Thymus (tissue), 11 donors: ENCODE measurements at regions not wholly inside any gene's neighbourhood (a gene's known extent, or its start where the extent isn't known, plus 50 kb on each side); places are given as distances from the start of the nearest gene placed in this dataset.
"Not testable (repeated sequence)": the region's sequence is repeated elsewhere in the genome, so short reads cannot be mapped to it uniquely, and the experiment has no call there.

Source experiments
- DNase-seq, 9 donors: peaks; one replicate each; pipeline ENCODE4 v3.0.0-alpha.2; 2013; ENCODE audit warnings: low spot score in 9 of 9, low read depth in 6 of 9, missing footprints in 1 of 9
- H3K27ac ChIP-seq, 2 donors: one replicate each; pipeline ENCODE4 v1.5.1; 2013; ENCODE audit warnings: control low read depth in 1 of 2, low read depth in 1 of 2, low read length in 1 of 2, mild to moderate bottlenecking in 1 of 2, moderate library complexity in 1 of 2
- H3K27me3 ChIP-seq, 2 donors: one replicate each; pipeline ENCODE4 v1.5.1; 2013; ENCODE audit warnings: low read length in 1 of 2; ENCODE audit not compliant: control insufficient read depth in 2 of 2, insufficient read depth in 1 of 2
- H3K36me3 ChIP-seq, 2 donors: one replicate each; pipeline ENCODE4 v1.5.1; 2013; ENCODE audit warnings: low read length in 1 of 2, mild to moderate bottlenecking in 1 of 2, moderate library complexity in 1 of 2; ENCODE audit not compliant: control insufficient read depth in 2 of 2, insufficient read depth in 2 of 2
- H3K4me1 ChIP-seq, 2 donors: one replicate each; pipeline ENCODE4 v1.5.1; 2013; ENCODE audit warnings: low read length in 2 of 2; ENCODE audit not compliant: control insufficient read depth in 2 of 2, insufficient read depth in 2 of 2
- H3K4me3 ChIP-seq, 2 donors: one replicate each; pipeline ENCODE4 v1.5.1; 2013; ENCODE audit warnings: low read length in 2 of 2, control low read depth in 1 of 2, mild to moderate bottlenecking in 1 of 2
- H3K9me3 ChIP-seq, 2 donors: one replicate each; pipeline ENCODE4 v1.5.1; 2013; ENCODE audit warnings: low read length in 1 of 2, mild to moderate bottlenecking in 1 of 2; ENCODE audit not compliant: control insufficient read depth in 2 of 2, insufficient read depth in 1 of 2
- WGBS: extraction: QIAGEN DNeasy Blood & Tissue Kit; methylation state at CpG from one replicate; pipeline ENCODE4 v1.1.7; 2013; 5-methylcytosine and 5-hydroxymethylcytosine counted together
- donor health status: healthy.

DNA sequence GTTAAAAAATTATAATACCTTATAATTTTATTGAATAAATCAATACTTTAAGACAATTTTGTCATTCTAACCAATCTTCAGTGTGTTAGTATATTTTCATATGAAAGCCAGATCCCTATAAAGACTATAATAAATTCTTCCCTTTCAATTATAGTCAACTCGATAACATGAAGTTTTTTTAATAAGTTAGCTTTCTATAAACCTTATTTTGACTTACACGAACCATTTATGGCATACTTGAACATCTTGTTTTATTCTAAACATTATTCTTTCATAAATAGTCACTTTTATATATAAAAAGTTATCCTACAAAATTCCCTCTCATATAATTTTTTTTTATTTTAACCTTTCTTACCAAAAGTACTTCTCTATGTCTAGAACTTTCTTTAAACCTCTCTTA lies 1002.3 kb downstream of the TMEM121 start:
- H3K27me3 ChIP-seq = no peaks in the 10 kb centered on the region
- WGBS = 92% methylated on average over 2 of the region's 2 CpGs
- peaks cover 2 to 21% of the 10 kb centered on the region in 2 donors for H3K9me3 ChIP-seq
- H3K27ac ChIP-seq = no peak overlapping the region
- H3K4me3 ChIP-seq = no peak overlapping the region
- peaks cover 16 to 30% of the 10 kb centered on the region in 2 donors for H3K4me1 ChIP-seq
- no peaks in the 10 kb centered on the region for H3K36me3 ChIP-seq
- no peak for DNase-seq

GRCh38 chr14:106530031-106530422 lies 1003.6 kb downstream of the TMEM121 start:
- no peaks in the 10 kb centered on the region for H3K27me3 ChIP-seq

GRCh38 chr14:106530423-106531107 lies 1004.2 kb downstream of the TMEM121 start:
- peak overlapping the region in 1 of 2 donors; percentile 91 for H3K27ac ChIP-seq
- H3K36me3 ChIP-seq = no peaks in the 10 kb centered on the region
- peaks cover 24 to 46% of the 10 kb centered on the region in 2 donors for H3K4me1 ChIP-seq
- 85% methylated on average over 12 of the region's 12 CpGs for WGBS
- H3K4me3 ChIP-seq = no peak overlapping the region
- peaks cover 2 to 15% of the 10 kb centered on the region in 2 donors for H3K9me3 ChIP-seq
- DNase-seq = peak in 1 of 9 donors; percentile 60
- H3K27me3 ChIP-seq = no peaks in the 10 kb centered on the region

More at GRCh38 chr14:106530031-106530422, 1003.6 kb downstream of the TMEM121 start:
- peaks cover 2 to 15% of the 10 kb centered on the region in 2 donors for H3K9me3 ChIP-seq
- H3K4me3 ChIP-seq = no peak overlapping the region
- no peak overlapping the region for H3K27ac ChIP-seq
- 87% methylated on average over 3 of the region's 3 CpGs for WGBS
- H3K36me3 ChIP-seq = no peaks in the 10 kb centered on the region
- peaks cover 22 to 40% of the 10 kb centered on the region in 2 donors for H3K4me1 ChIP-seq
- DNase-seq = no peak

DNA sequence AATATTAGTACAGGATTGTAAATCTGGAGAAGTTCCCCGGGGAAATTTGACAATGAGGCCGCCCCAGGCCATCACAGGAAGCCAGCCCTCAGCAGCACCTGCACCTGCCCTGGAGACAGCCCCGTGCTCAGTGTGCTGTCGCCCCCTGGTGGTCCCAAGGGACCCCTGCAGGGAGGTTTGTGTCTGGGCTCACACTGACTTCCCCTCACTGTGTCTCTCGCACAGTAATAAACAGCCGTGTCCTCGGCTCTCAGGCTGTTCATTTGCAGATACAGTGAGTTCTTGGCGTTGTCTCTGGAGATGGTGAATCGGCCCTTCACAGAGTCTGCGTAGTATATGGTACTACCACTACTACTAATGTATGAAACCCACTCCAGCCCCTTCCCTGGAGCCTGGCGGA lies 1011.2 kb downstream of the TMEM121 start:
- WGBS = 20% methylated on average over 11 of the region's 11 CpGs
- H3K36me3 ChIP-seq, H3K9me3 ChIP-seq, H3K4me3 ChIP-seq, H3K27me3 ChIP-seq: not testable (repeated sequence)
- DNase-seq = peak in 3 of 9 donors; percentile 65 to 86 (median 65)
- Histone ChIP-seq H3K27ac (peak overlapping the region in 1 of 2 donors; percentile 95), H3K4me1 (peaks cover 35 to 57% of the 10 kb centered on the region in 2 donors)

DNA sequence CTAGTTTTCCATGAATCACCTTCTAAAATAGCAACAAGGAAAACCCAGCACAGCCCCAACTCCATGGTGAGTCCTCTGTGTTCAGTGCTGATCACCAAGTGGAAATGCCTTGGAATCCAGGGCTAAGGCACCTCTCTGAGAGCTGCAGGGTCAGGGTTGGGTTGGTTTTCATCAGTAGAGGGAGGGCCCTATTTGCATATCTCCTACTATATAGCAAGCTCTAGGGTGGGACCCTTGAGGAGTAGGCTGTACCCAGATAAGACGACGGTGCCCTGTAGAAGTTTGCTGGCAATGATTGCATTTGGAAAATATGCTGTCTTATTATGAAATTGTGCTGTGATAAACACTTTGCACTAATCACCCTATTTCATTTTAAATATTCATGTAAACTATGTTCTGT lies 1011.8 kb downstream of the TMEM121 start:
- WGBS = 19% methylated on average over 2 of the region's 2 CpGs
- Histone ChIP-seq H3K27me3 (no peaks in the 10 kb centered on the region), H3K4me3 (no peak overlapping the region), H3K9me3 (peaks cover 0 to 9% of the 10 kb centered on the region in 2 donors), H3K27ac (peak overlapping the region in 1 of 2 donors; percentile 75), H3K36me3 (no peaks in the 10 kb centered on the region), H3K4me1 (peaks cover 32 to 52% of the 10 kb centered on the region in 2 donors)
- DNase-seq = peak in 1 of 9 donors; percentile 50

DNA sequence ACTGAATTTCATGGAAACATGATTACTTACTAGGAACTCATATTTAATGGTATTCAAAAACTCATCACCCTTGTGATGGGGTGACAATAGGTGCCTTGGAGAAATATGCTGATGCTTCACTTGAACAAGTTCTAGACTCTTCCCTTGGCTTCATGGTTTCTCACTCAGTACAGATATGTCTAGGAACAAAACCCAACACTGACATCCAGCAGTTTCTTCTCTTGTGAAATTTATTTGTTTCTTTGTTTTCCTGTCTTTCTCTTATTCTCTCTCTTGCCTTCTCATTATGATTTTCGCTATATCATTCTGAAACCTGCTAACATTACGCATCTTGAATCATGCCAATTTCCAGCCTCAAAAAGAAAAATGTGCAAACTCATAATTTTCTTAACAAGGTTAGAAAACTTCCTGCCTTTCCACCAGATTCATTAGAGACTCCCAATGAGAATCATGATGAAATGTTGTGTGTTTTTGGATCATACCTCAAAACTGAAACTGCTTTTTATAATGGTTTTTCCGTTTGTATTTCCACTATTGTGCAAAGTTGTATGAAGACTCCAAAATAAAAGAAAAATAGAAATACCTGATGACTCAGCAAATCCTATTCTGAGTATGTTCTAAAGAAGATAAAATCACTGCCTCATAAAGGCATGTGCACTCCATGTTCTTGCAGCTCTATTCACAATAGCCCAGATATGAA lies 1021.5 kb downstream of the TMEM121 start:
- peaks cover 0 to 5% of the 10 kb centered on the region in 2 donors for H3K9me3 ChIP-seq
- no peaks in the 10 kb centered on the region for H3K36me3 ChIP-seq
- peaks cover 0 to 4% of the 10 kb centered on the region in 2 donors for H3K4me1 ChIP-seq
- H3K27ac ChIP-seq = no peak overlapping the region
- H3K27me3 ChIP-seq = no peaks in the 10 kb centered on the region
- no peak for DNase-seq
- no peak overlapping the region for H3K4me3 ChIP-seq
- 70% methylated on average over 3 of the region's 3 CpGs for WGBS

- no peak overlapping the region for H3K4me3 ChIP-seq
- no peak overlapping the region for H3K27ac ChIP-seq
- H3K9me3 ChIP-seq = peaks cover 0 to 5% of the 10 kb centered on the region in 2 donors
- no peaks in the 10 kb centered on the region for H3K27me3 ChIP-seq
- H3K36me3 ChIP-seq = no peaks in the 10 kb centered on the region
- 100% methylated on average over 1 of the region's 1 CpG for WGBS
- no peak for DNase-seq
- H3K4me1 ChIP-seq = peaks cover 0 to 4% of the 10 kb centered on the region in 2 donors
Measured at GRCh38 chr14:106549064-106549463, 1022.7 kb downstream of the TMEM121 start.

DNA sequence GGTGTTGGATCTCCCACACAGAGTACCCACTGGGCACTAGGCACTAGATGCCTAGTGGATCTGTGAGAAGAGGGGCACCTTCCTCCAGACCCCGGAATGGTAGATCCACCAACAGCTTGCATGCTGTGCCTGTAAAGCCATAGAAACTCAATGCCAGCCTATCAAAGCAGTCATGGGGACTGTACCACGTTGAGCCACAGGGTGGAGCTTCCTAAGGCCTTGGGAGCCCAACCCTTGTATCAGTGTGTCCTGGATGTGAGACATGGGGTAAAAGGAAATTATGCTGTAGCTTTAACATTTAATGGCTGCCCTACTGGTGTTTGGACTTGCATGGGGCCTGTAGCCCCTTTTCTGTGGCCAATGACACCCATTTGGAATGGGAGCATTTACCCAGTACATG lies 1024.9 kb downstream of the TMEM121 start:
- Histone ChIP-seq H3K36me3 (no peaks in the 10 kb centered on the region), H3K4me1 (peaks cover 0 to 4% of the 10 kb centered on the region in 2 donors), H3K27me3 (no peaks in the 10 kb centered on the region), H3K9me3 (peaks cover 0 to 5% of the 10 kb centered on the region in 2 donors), H3K4me3 (no peak overlapping the region), H3K27ac (no peak overlapping the region)
- WGBS = 59% methylated on average over 2 of the region's 2 CpGs
- peak in 1 of 9 donors; percentile 56 for DNase-seq

- peaks cover 0 to 16% of the 10 kb centered on the region in 2 donors for H3K4me1 ChIP-seq
- DNase-seq, H3K27me3 ChIP-seq, H3K9me3 ChIP-seq, H3K4me3 ChIP-seq, H3K36me3 ChIP-seq, H3K27ac ChIP-seq: not testable (repeated sequence)
- WGBS = 91% methylated on average over 9 of the region's 9 CpGs
Measured at GRCh38 chr14:106556211-106556610, 1029.8 kb downstream of the TMEM121 start.
